ENCODE measurements at regions not wholly inside any gene's neighbourhood (a gene's known extent, or its start where the extent isn't known, plus 50 kb on each side); places are given as distances from the start of the nearest gene placed in this dataset.

DNA sequence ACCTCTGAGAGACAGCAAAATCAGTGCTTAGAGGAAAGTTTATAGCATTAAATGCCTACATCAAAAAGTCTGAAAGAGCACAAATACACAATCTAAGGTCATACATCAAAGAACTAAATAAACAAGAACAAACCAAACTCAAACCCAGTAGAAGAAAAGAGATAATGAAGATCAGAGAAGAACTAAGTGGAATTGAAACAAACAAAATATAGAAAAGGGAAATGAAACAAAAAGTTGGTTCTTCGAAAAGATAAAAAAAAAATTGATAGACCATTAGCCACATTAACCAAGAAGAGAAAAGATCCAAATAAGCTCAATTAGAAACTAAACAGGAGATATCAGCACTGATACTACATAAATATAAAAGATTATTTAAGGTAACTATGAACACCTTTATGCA is 280.0 kb upstream of the NRG3 start:
- Histone ChIP-seq H3K9ac (ENCODE audit: control insufficient read depth, insufficient read depth, low read length) (no peak overlapping the region), H3K9me3 (replicated peaks; ENCODE audit: control insufficient read depth, insufficient read depth, low read length) (no peaks in the 10 kb centered on the region), H4K20me1 (ENCODE audit: control insufficient read depth, insufficient read depth) (no peaks in the 10 kb centered on the region), H3K4me2 (ENCODE audit: control insufficient read depth, insufficient read depth) (no peak overlapping the region), H3K36me3 (ENCODE audit: control insufficient read depth in 2 of 2, insufficient read depth in 2 of 2, low read length in 1 of 2) (no peaks in the 10 kb centered on the region), H3K4me1 (ENCODE audit: control insufficient read depth, insufficient read depth, low read length) (no peaks in the 10 kb centered on the region), H2AFZ (ENCODE audit: control insufficient read depth, low read depth, low read length) (no peak overlapping the region), H3K27ac (ENCODE audit: control insufficient read depth, insufficient read depth) (no peak overlapping the region), H3K4me3 (no peak overlapping the region), H3K79me2 (ENCODE audit: control insufficient read depth, insufficient read depth, low read length) (no peaks in the 10 kb centered on the region), H3K27me3 (replicated peaks in 1 of 2; ENCODE audit: control insufficient read depth in 2 of 2, insufficient read depth in 2 of 2, low read length in 1 of 2) (no peaks in the 10 kb centered on the region)
- no peak for FAIRE-seq
- peak; percentile 38; the same call in 1 of the 2 replicates for TF ChIP-seq SPI1 (IDR thresholded peaks at IDR 0.05; ENCODE audit: borderline replicate concordance, insufficient read depth, low read depth, low read length)
- peak; percentile 61 for TF ChIP-seq MTA2 (IDR thresholded peaks at IDR 0.05; ENCODE audit: low read depth)
- TF ChIP-seq ZNF274 (IDR thresholded peaks at IDR 0.05; ENCODE audit: insufficient read depth, insufficient read length), result no peak
- no peak for TF ChIP-seq YBX1 (IDR thresholded peaks at IDR 0.05)
- TF ChIP-seq ZNF384 (IDR thresholded peaks at IDR 0.05; ENCODE audit: borderline replicate concordance, low read depth, low read length), result 0 out of 2 replicates have a peak, but pooled peaks have one; percentile 27
- peak; percentile 42; the same call in 1 of the 2 replicates for TF ChIP-seq NBN (IDR thresholded peaks at IDR 0.05)
- ChIA-PET POLR2A (no interaction called here), RAD21 (ENCODE audit: unreplicated experiment) (no interaction called here), SMC1A (ENCODE audit: uncharacterized antibody, unreplicated experiment) (no interaction called here), CTCF (no interaction called here)
- WGBS (ENCODE audit: insufficient coverage, insufficient replicate concordance, low lambda C conversion rate, missing lambda C conversion rate), result 0% methylated on average over 1 of the region's 1 CpG
- ATAC-seq, result no peak; the same call in 2 of the 3 replicates
- no peak for DNase-seq (ENCODE audit: low read depth, low spot score)
- no TSS peak for BruUV-seq (replicated peaks)
- in situ Hi-C loops (cut with MboI) (no loop called here), intact Hi-C loops (cut with micrococcal nuclease; ENCODE audit: unreplicated experiment) (no loop called here)

GRCh38 chr10:81600185-81600584 is 274.8 kb upstream of the NRG3 start:
- Histone ChIP-seq H3K4me1 (ENCODE audit: control insufficient read depth, insufficient read depth, low read length) (no peaks in the 10 kb centered on the region), H3K36me3 (ENCODE audit: control insufficient read depth in 2 of 2, insufficient read depth in 2 of 2, low read length in 1 of 2) (no peaks in the 10 kb centered on the region), H3K9me3 (replicated peaks; ENCODE audit: control insufficient read depth, insufficient read depth, low read length) (no peaks in the 10 kb centered on the region), H3K4me2 (ENCODE audit: control insufficient read depth, insufficient read depth) (no peak overlapping the region), H3K79me2 (ENCODE audit: control insufficient read depth, insufficient read depth, low read length) (no peaks in the 10 kb centered on the region), H4K20me1 (ENCODE audit: control insufficient read depth, insufficient read depth) (no peaks in the 10 kb centered on the region), H3K27ac (ENCODE audit: control insufficient read depth, insufficient read depth) (no peak overlapping the region), H2AFZ (ENCODE audit: control insufficient read depth, low read depth, low read length) (no peak overlapping the region), H3K27me3 (replicated peaks in 1 of 2; ENCODE audit: control insufficient read depth in 2 of 2, insufficient read depth in 2 of 2, low read length in 1 of 2) (no peaks in the 10 kb centered on the region), H3K4me3 (no peak overlapping the region), H3K9ac (ENCODE audit: control insufficient read depth, insufficient read depth, low read length) (no peak overlapping the region)
- POLR2A ChIA-PET, result no interaction called here
- RAD21 ChIA-PET (ENCODE audit: unreplicated experiment), result interaction anchor here (0.6 kb wide), 1 partner anchor 1250 kb away, joined by 4 read pairs; no protein-coding TSS in a partner anchor
- SMC1A ChIA-PET (ENCODE audit: uncharacterized antibody, unreplicated experiment), result no interaction called here
- CTCF ChIA-PET, result interaction anchor here (0.7 kb wide), 1 partner anchor 220 kb away, joined by 4 read pairs; no protein-coding TSS in a partner anchor
- in situ Hi-C loops (cut with MboI) (no loop called here), intact Hi-C loops (cut with micrococcal nuclease; ENCODE audit: unreplicated experiment) (no loop called here)
- FAIRE-seq, result no peak
- no TSS peak for BruUV-seq (replicated peaks)
- WGBS (ENCODE audit: insufficient coverage, insufficient replicate concordance, low lambda C conversion rate, missing lambda C conversion rate), result 83% methylated on average over 1 of the region's 2 CpGs
- no peak for ATAC-seq
- no peak for DNase-seq (ENCODE audit: low read depth, low spot score)
- TF ChIP-seq ESRRA (IDR thresholded peaks at IDR 0.05; ENCODE audit: low read length) (no peak), ZSCAN29 (IDR thresholded peaks at IDR 0.05) (no peak), SIN3A (IDR thresholded peaks at IDR 0.05; ENCODE audit: low read depth, low read length) (no peak), KAT2A (conservative IDR thresholded peaks at IDR 0.05; ENCODE audit: control insufficient read depth, low read depth, low read length) (no peak), TAF1 (IDR thresholded peaks at IDR 0.05; ENCODE audit: borderline replicate concordance, low read depth, low read length) (no peak), MYB (IDR thresholded peaks at IDR 0.05; ENCODE audit: borderline replicate concordance, low read depth, low read length) (no peak), ZNF274 (IDR thresholded peaks at IDR 0.05; ENCODE audit: insufficient read depth, insufficient read length) (no peak), BCL3 (IDR thresholded peaks at IDR 0.05; ENCODE audit: borderline replicate concordance, insufficient read depth, low read depth, low read length, poor library complexity, severe bottlenecking) (no peak), STAT1 (conservative IDR thresholded peaks at IDR 0.05) (no peak), POLR2AphosphoS5 (IDR thresholded peaks at IDR 0.05; ENCODE audit: low read length) (no peak), YBX1 (IDR thresholded peaks at IDR 0.05) (no peak)
- TF ChIP-seq, protein P1, sequence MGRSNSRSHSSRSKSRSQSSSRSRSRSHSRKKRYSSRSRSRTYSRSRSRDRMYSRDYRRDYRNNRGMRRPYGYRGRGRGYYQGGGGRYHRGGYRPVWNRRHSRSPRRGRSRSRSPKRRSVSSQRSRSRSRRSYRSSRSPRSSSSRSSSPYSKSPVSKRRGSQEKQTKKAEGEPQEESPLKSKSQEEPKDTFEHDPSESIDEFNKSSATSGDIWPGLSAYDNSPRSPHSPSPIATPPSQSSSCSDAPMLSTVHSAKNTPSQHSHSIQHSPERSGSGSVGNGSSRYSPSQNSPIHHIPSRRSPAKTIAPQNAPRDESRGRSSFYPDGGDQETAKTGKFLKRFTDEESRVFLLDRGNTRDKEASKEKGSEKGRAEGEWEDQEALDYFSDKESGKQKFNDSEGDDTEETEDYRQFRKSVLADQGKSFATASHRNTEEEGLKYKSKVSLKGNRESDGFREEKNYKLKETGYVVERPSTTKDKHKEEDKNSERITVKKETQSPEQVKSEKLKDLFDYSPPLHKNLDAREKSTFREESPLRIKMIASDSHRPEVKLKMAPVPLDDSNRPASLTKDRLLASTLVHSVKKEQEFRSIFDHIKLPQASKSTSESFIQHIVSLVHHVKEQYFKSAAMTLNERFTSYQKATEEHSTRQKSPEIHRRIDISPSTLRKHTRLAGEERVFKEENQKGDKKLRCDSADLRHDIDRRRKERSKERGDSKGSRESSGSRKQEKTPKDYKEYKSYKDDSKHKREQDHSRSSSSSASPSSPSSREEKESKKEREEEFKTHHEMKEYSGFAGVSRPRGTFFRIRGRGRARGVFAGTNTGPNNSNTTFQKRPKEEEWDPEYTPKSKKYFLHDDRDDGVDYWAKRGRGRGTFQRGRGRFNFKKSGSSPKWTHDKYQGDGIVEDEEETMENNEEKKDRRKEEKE (IDR thresholded peaks at IDR 0.05), result no peak
